H1 (cell line): ENCODE measurements at regions not wholly inside any gene's neighbourhood (a gene's known extent, or its start where the extent isn't known, plus 50 kb on each side); places are given as distances from the start of the nearest gene placed in this dataset.

Source experiments
- CTCF ChIA-PET: fragments of 300-600 bp; sonication (Branson Sonifier 250); formaldehyde crosslinking; loops from one replicate; lab custom pipeline; 2021; ENCODE audit not compliant: partially characterized antibody; lab: Charles Lee
- POLR2A ChIA-PET: fragments of 300-600 bp; sonication (Branson Sonifier 250); formaldehyde crosslinking; loops from one replicate; lab custom pipeline; 2021; ENCODE audit warnings: inconsistent platforms; ENCODE audit not compliant: partially characterized antibody; lab: Charles Lee
- DNase-seq, 2 experiments: peaks; one replicate each; pipeline versions ENCODE4 v3.0.0 to v3.0.0-alpha.2; 2010 to 2022; ENCODE audit warnings: low spot score in 2 of 2, low read depth in 1 of 2, mixed read lengths in 1 of 2
- FAIRE-seq: peaks from 2 replicates; lab custom pipeline; 2011; peaks lifted over from hg19 to GRCh38; lab: Jason Lieb, UNC
- H2AFZ ChIP-seq: 2 replicates; pipeline ENCODE4 v1.8.1; 2012; ENCODE audit warnings: low read length, inconsistent platforms
- H2AK5ac ChIP-seq: 2 replicates; pipeline ENCODE4 v1.6.1; 2013; ENCODE audit warnings: low read depth, low read length
- H2BK120ac ChIP-seq: replicated peaks from 2 replicates; pipeline ENCODE3; 2013; ENCODE audit warnings: low read depth, low read length, inconsistent platforms
- H2BK12ac ChIP-seq: 2 replicates; pipeline ENCODE4 v1.6.1; 2013; ENCODE audit warnings: low read depth, low read length
- H2BK15ac ChIP-seq: 2 replicates; pipeline ENCODE4 v1.6.1; 2013; ENCODE audit warnings: low read length
- H2BK20ac ChIP-seq: 2 replicates; pipeline ENCODE4 v1.6.1; 2013; ENCODE audit warnings: low read length
- H2BK5ac ChIP-seq: 2 replicates; pipeline ENCODE4 v1.6.1; 2013; ENCODE audit warnings: low read depth, low read length
- H3K14ac ChIP-seq: 2 replicates; pipeline ENCODE4 v1.6.1; 2013; ENCODE audit warnings: inconsistent platforms; ENCODE audit not compliant: insufficient read length
- H3K18ac ChIP-seq: 2 replicates; pipeline ENCODE4 v1.6.1; 2013; ENCODE audit warnings: low read length; ENCODE audit errors: extremely low read depth
- H3K23ac ChIP-seq: 2 replicates; pipeline ENCODE4 v1.6.1; 2013; ENCODE audit warnings: inconsistent platforms; ENCODE audit not compliant: insufficient read length
- H3K23me2 ChIP-seq: 2 replicates; pipeline ENCODE4 v1.6.1; 2013; ENCODE audit warnings: low read depth, low read length
- H3K27ac ChIP-seq: 2 replicates; pipeline ENCODE4 v1.6.1; 2011; ENCODE audit warnings: low read depth, low read length, inconsistent platforms
- H3K27me3 ChIP-seq, 4 experiments: replicated peaks in 1 of 4; 1 replicate in 1 of 4; 2 replicates in 3 of 4; pipeline versions ENCODE4 v1.6.1 to v1.8.1; 2011 to 2013; ENCODE audit warnings: low read length in 3 of 4, mild to moderate bottlenecking in 3 of 4, inconsistent platforms in 2 of 4, mixed read lengths in 2 of 4, moderate library complexity in 1 of 4; ENCODE audit not compliant: control insufficient read depth in 3 of 4, insufficient read depth in 3 of 4; ENCODE audit errors: extremely low read depth in 1 of 4
- H3K36me3 ChIP-seq, 4 experiments: 2 replicates each; pipeline versions ENCODE4 v1.6.1 to v1.8.1; 2011 to 2013; ENCODE audit warnings: mild to moderate bottlenecking in 4 of 4, low read length in 3 of 4, moderate library complexity in 2 of 4, control low read depth in 1 of 4, inconsistent platforms in 1 of 4; ENCODE audit not compliant: insufficient read depth in 4 of 4, control insufficient read depth in 2 of 4
- H3K4ac ChIP-seq: replicated peaks from 2 replicates; pipeline ENCODE3; 2013; ENCODE audit warnings: low read length, low read depth, mixed read lengths, inconsistent platforms; ENCODE audit not compliant: insufficient read length
- H3K4me1 ChIP-seq, 4 experiments: replicated peaks in 1 of 4; 1 replicate in 1 of 4; 2 replicates in 3 of 4; pipeline versions ENCODE4 v1.6.1 to v1.8.1; 2011 to 2013; ENCODE audit warnings: low read length in 3 of 4, inconsistent platforms in 2 of 4, mixed read lengths in 1 of 4; ENCODE audit not compliant: insufficient read depth in 4 of 4, control insufficient read depth in 3 of 4
- H3K4me2 ChIP-seq, 2 experiments: 2 replicates each; pipeline versions ENCODE4 v1.6.1 to v1.8.1; 2011 to 2013; ENCODE audit warnings: low read depth in 2 of 2, low read length in 2 of 2, control low read depth in 1 of 2, inconsistent platforms in 1 of 2, mild to moderate bottlenecking in 1 of 2; ENCODE audit not compliant: insufficient read depth in 1 of 2
- H3K4me3 ChIP-seq, 4 experiments: fragments of 200-600, 300-600 bp in 1 of 4; sonication (generic), shearing (Covaris generic), sonication (Bioruptor Twin) in 1 of 4; 2 replicates each; pipeline versions ENCODE4 v1.5.1 to v1.8.1; 2011 to 2016; ENCODE audit warnings: low read length in 4 of 4, low read depth in 3 of 4, control low read depth in 2 of 4, inconsistent platforms in 2 of 4, mild to moderate bottlenecking in 2 of 4, mixed read lengths in 1 of 4, moderate library complexity in 1 of 4; ENCODE audit not compliant: insufficient read depth in 2 of 4; ENCODE audit errors: extremely low read depth in 1 of 4
- H3K56ac ChIP-seq: replicated peaks from 2 replicates; pipeline ENCODE3; 2013; ENCODE audit warnings: low read depth, mild to moderate bottlenecking, mixed read lengths, low read length, inconsistent platforms; ENCODE audit not compliant: insufficient read length
- H3K79me1 ChIP-seq: 2 replicates; pipeline ENCODE4 v1.6.1; 2013; ENCODE audit warnings: low read depth, low read length, control low read depth
- H3K79me2 ChIP-seq, 2 experiments: 2 replicates each; pipeline versions ENCODE4 v1.6.1 to v1.8.1; 2012 to 2013; ENCODE audit warnings: low read length in 2 of 2, mild to moderate bottlenecking in 2 of 2, inconsistent platforms in 1 of 2; ENCODE audit not compliant: insufficient read depth in 2 of 2, control insufficient read depth in 1 of 2
- H3K9ac ChIP-seq, 4 experiments: replicated peaks in 1 of 4; 1 replicate in 1 of 4; 2 replicates in 3 of 4; pipeline versions ENCODE4 v1.6.1 to v1.8.1; 2011 to 2013; ENCODE audit warnings: low read depth in 3 of 4, low read length in 3 of 4, control low read depth in 2 of 4, mild to moderate bottlenecking in 2 of 4, moderate library complexity in 2 of 4, inconsistent platforms in 1 of 4; ENCODE audit errors: extremely low read depth in 1 of 4
- H3K9me3 ChIP-seq, 2 experiments: 2 replicates each; pipeline versions ENCODE4 v1.6.1 to v1.8.1; 2012 to 2013; ENCODE audit warnings: mild to moderate bottlenecking in 2 of 2, moderate library complexity in 2 of 2, control low read depth in 1 of 2, inconsistent platforms in 1 of 2, low read depth in 1 of 2, low read length in 1 of 2, mixed read lengths in 1 of 2; ENCODE audit not compliant: insufficient read depth in 2 of 2
- H4K20me1 ChIP-seq, 2 experiments: replicated peaks in 1 of 2; 2 replicates each; pipeline versions ENCODE3 to v1.8.1; 2011 to 2013; ENCODE audit warnings: inconsistent platforms in 2 of 2, low read length in 2 of 2, mild to moderate bottlenecking in 1 of 2; ENCODE audit not compliant: insufficient read depth in 2 of 2, control insufficient read depth in 1 of 2
- H4K5ac ChIP-seq: 2 replicates; pipeline ENCODE4 v1.6.1; 2013; ENCODE audit warnings: low read length, low read depth, mixed read lengths, inconsistent platforms; ENCODE audit not compliant: insufficient read length
- H4K8ac ChIP-seq: 2 replicates; pipeline ENCODE4 v1.8.0; 2013; ENCODE audit warnings: mild to moderate bottlenecking, moderate library complexity, low read length, inconsistent platforms; ENCODE audit not compliant: insufficient read depth; ENCODE audit errors: extremely low read depth
- H4K91ac ChIP-seq: replicated peaks from 2 replicates; pipeline ENCODE3; 2013; ENCODE audit warnings: low read length, mixed read lengths, inconsistent platforms; ENCODE audit not compliant: insufficient read length
- CBX5 ChIP-seq: fragments of 300-800, 300-1000 bp; sonication (generic); IDR thresholded peaks from 2 replicates; pipeline ENCODE4 v1.7.1; 2016; ENCODE audit warnings: antibody characterized with exemption, low read length, low read depth
- CTBP2 ChIP-seq: IDR thresholded peaks from 2 replicates; pipeline ENCODE4 v1.7.0; 2011; ENCODE audit warnings: borderline replicate concordance, mild to moderate bottlenecking, moderate library complexity, mixed read lengths, low read length; ENCODE audit not compliant: insufficient read depth, insufficient read length
- FOSL1 ChIP-seq: IDR thresholded peaks from 2 replicates; pipeline ENCODE4 v1.6.1; 2011; ENCODE audit warnings: mild to moderate bottlenecking, low read depth, low read length, moderate library complexity; ENCODE audit not compliant: insufficient read depth
- JUND ChIP-seq: IDR thresholded peaks from 2 replicates; pipeline ENCODE4 v1.6.1; 2011; ENCODE audit warnings: mild to moderate bottlenecking, improper control_type of control experiment, low read length
- KDM5A ChIP-seq: fragments of 200-600 bp; IDR thresholded peaks from 2 replicates; pipeline ENCODE4 v1.7.1; 2012; ENCODE audit warnings: mild to moderate bottlenecking, low read length, inconsistent platforms, mixed read lengths
- NRF1 ChIP-seq: IDR thresholded peaks from 2 replicates; pipeline ENCODE4 v1.6.1; 2011; ENCODE audit warnings: mild to moderate bottlenecking, low read depth, low read length, improper control_type of control experiment
- PHF8 ChIP-seq: fragments of 200-600 bp; sonication (generic); conservative IDR thresholded peaks from 2 replicates; pipeline ENCODE4 v1.7.1; 2012; ENCODE audit warnings: low read depth, mild to moderate bottlenecking, inconsistent platforms, low read length, moderate library complexity
- POLR2AphosphoS5 ChIP-seq: IDR thresholded peaks from 2 replicates; pipeline ENCODE4 v1.6.1; 2011; ENCODE audit warnings: low read depth, low read length
- ZNF274 ChIP-seq: IDR thresholded peaks from 2 replicates; pipeline ENCODE4 v1.7.0; 2012; ENCODE audit warnings: low read length, borderline replicate concordance; ENCODE audit errors: extremely low read depth
- WGBS, 2 experiments: shearing (Covaris generic) in 1 of 2; methylation state at CpG; one replicate each; pipeline versions ENCODE4 v1.1.6 to v1.1.7; 2013 to 2015; ENCODE audit warnings: low lambda C conversion rate in 2 of 2, mixed read lengths in 2 of 2, inconsistent platforms in 1 of 2, low coverage in 1 of 2, missing lambda C conversion rate in 1 of 2; ENCODE audit not compliant: insufficient replicate concordance in 2 of 2, insufficient coverage in 1 of 2, insufficient read length in 1 of 2; ENCODE audit errors: extremely low coverage in 1 of 2, missing lambda C conversion rate in 1 of 2; 5-methylcytosine and 5-hydroxymethylcytosine counted together

DNA sequence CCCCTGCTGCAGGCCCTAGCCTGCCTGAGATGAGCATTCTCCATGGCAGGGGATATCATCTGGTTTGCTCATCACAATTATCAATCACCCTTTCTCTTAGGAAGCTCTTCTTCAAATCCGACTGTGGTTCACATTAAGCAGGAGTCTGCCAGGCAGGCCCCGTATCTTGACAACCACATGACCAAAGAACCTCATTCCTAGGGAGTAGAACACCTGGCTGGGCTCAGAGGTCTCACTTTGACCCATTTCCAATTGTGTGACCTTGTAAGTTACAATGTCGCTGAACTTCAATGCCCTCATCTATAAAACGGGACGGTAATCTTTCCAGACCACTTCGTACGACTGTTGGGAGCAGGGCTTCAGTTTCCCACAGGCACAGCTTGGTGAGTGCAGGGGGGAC is 156.4 kb upstream of the PCBD1 start:
- Histone ChIP-seq H3K36me3 (no peaks in the 10 kb centered on the region), H3K4me1 (peaks cover 0 to 3% (median 0%) of the 10 kb centered on the region in 4 experiments; a peak in 1 of 7 replicates), H2BK120ac (no peak overlapping the region), H3K4ac (no peak overlapping the region), H2AK5ac (no peak overlapping the region), H2AFZ (no peak overlapping the region), H3K79me1 (no peaks in the 10 kb centered on the region), H3K4me2 (no peak overlapping the region), H3K23me2 (no peaks in the 10 kb centered on the region; the same call in 1 of the 2 replicates), H3K4me3 (no peak overlapping the region), H2BK5ac (no peak overlapping the region), H3K9ac (no peak overlapping the region), H3K9me3 (no peaks in the 10 kb centered on the region), H3K18ac (no peak overlapping the region), H3K79me2 (no peaks in the 10 kb centered on the region), H2BK20ac (no peak overlapping the region), H4K8ac (no peak overlapping the region), H3K27ac (no peak overlapping the region), H3K56ac (no peak overlapping the region), H2BK12ac (no peak overlapping the region), H3K27me3 (no peaks in the 10 kb centered on the region), H4K20me1 (no peaks in the 10 kb centered on the region), H3K14ac (no peak overlapping the region), H3K23ac (no peak overlapping the region), H2BK15ac (no peak overlapping the region), H4K5ac (no peak overlapping the region), H4K91ac (no peak overlapping the region)
- DNase-seq (no peak), FAIRE-seq (no peak)
- 92% methylated on average over 7 of the region's 7 CpGs; no CpG with 5 or more reads in 1 of the 2 experiments for WGBS, 2 experiments
- ChIA-PET POLR2A (no interaction called here), CTCF (interaction anchor here (0.8 to 1.5 kb wide), 5 partner anchors 11 to 142 kb away, joined by 3 to 5 read pairs (median 3); no protein-coding TSS in a partner anchor)
- TF ChIP-seq FOSL1 (no peak), PHF8 (no peak), KDM5A (no peak), POLR2AphosphoS5 (no peak), ZNF274 (no peak), CTBP2 (no peak), NRF1 (no peak), CBX5 (no peak), JUND (no peak)
